KG1 (cell line): ENCODE measurements at regions not wholly inside any gene's neighbourhood (a gene's known extent, or its start where the extent isn't known, plus 50 kb on each side); places are given as distances from the start of the nearest gene placed in this dataset.
"Not testable (repeated sequence)": the region's sequence is repeated elsewhere in the genome, so short reads cannot be mapped to it uniquely, and the experiment has no call there.

ENCODE experiments used
- DNase-seq: peaks from one replicate; lab custom pipeline; 2025; lab: John Stamatoyannopoulos, UW

- DNase-seq = not testable (repeated sequence)
Observed at GRCh38 chr17:34089042-34089441, 166.0 kb upstream of the CCL2 start.

GRCh38 chr17:34090593-34090992 is 164.5 kb upstream of the CCL2 start:
- no peak for DNase-seq

GRCh38 chr17:34091975-34092374 is 163.1 kb upstream of the CCL2 start:
- no peak for DNase-seq

GRCh38 chr17:34095106-34095505 is 160.0 kb upstream of the CCL2 start:
- no peak for DNase-seq

- no peak for DNase-seq
Observed at GRCh38 chr17:34098699-34099098, 156.4 kb upstream of the CCL2 start.

- no peak for DNase-seq
Observed at GRCh38 chr17:34099859-34100515, 155.1 kb upstream of the CCL2 start.

GRCh38 chr17:34107019-34107418 is 148.1 kb upstream of the CCL2 start:
- DNase-seq = no peak

GRCh38 chr17:34110315-34110714 is 144.8 kb upstream of the CCL2 start:
- no peak for DNase-seq

GRCh38 chr17:34113089-34113488 is 142.0 kb upstream of the CCL2 start:
- DNase-seq = no peak

- no peak for DNase-seq
Observed at GRCh38 chr17:34114174-34114573, 140.9 kb upstream of the CCL2 start.

GRCh38 chr17:34116306-34116705 is 138.8 kb upstream of the CCL2 start:
- no peak for DNase-seq

- DNase-seq = no peak
Observed at GRCh38 chr17:34117332-34117731, 137.8 kb upstream of the CCL2 start.

- no peak for DNase-seq
Observed at GRCh38 chr17:34117811-34118210, 137.3 kb upstream of the CCL2 start.

GRCh38 chr17:34118564-34118963 is 136.5 kb upstream of the CCL2 start:
- no peak for DNase-seq

GRCh38 chr17:34121311-34121710 is 133.8 kb upstream of the CCL2 start:
- no peak for DNase-seq

- DNase-seq = no peak
Observed at GRCh38 chr17:34122515-34122914, 132.6 kb upstream of the CCL2 start.

GRCh38 chr17:34125010-34125409 is 130.1 kb upstream of the CCL2 start:
- DNase-seq = no peak

- no peak for DNase-seq
Observed at GRCh38 chr17:34125921-34126320, 129.2 kb upstream of the CCL2 start.

- DNase-seq = no peak
Observed at GRCh38 chr17:34126496-34126895, 128.6 kb upstream of the CCL2 start.

- no peak for DNase-seq
Observed at GRCh38 chr17:34126965-34127364, 128.1 kb upstream of the CCL2 start.

GRCh38 chr17:34130544-34130943 is 124.5 kb upstream of the CCL2 start:
- DNase-seq = no peak

- no peak for DNase-seq
Observed at GRCh38 chr17:34131386-34131785, 123.7 kb upstream of the CCL2 start.

GRCh38 chr17:34133350-34133749 is 121.7 kb upstream of the CCL2 start:
- no peak for DNase-seq

GRCh38 chr17:34135841-34136240 is 119.2 kb upstream of the CCL2 start:
- no peak for DNase-seq

- DNase-seq = no peak
Observed at GRCh38 chr17:34140006-34140405, 115.1 kb upstream of the CCL2 start.
